SK-N-SH (cell line): ENCODE measurements at regions not wholly inside any gene's neighbourhood (a gene's known extent, or its start where the extent isn't known, plus 50 kb on each side); places are given as distances from the start of the nearest gene placed in this dataset.

ENCODE experiments used
- MXI1 ChIP-seq: IDR thresholded peaks from 2 replicates; pipeline ENCODE4 v1.6.1; 2012; ENCODE audit warnings: mild to moderate bottlenecking, low read depth, low read length, improper control_type of control experiment
- RFX5 ChIP-seq: IDR thresholded peaks from 2 replicates; pipeline ENCODE4 v1.6.1; 2012; ENCODE audit warnings: mild to moderate bottlenecking, improper control_type of control experiment, low read length
- RXRA ChIP-seq: IDR thresholded peaks from 2 replicates; pipeline ENCODE4 v1.4.0; 2012; ENCODE audit warnings: low read depth, mild to moderate bottlenecking, borderline replicate concordance
- TAF1 ChIP-seq: IDR thresholded peaks from 2 replicates; pipeline ENCODE4 v1.6.1; 2012; ENCODE audit warnings: low read depth, mild to moderate bottlenecking, low read length, moderate library complexity, borderline replicate concordance
- TF ChIP-seq, protein P1 (sequence below): fragments of 200-600 bp; sonication (generic); IDR thresholded peaks from 2 replicates; pipeline ENCODE4 v1.6.1; 2017; ENCODE audit warnings: antibody characterized with exemption, mild to moderate bottlenecking, moderate library complexity
- TF ChIP-seq, protein P2 (sequence below): IDR thresholded peaks from 2 replicates; pipeline ENCODE4 v1.4.0; 2012; ENCODE audit warnings: low read depth, borderline replicate concordance
- TF ChIP-seq, protein P3 (sequence below): IDR thresholded peaks from 2 replicates; pipeline ENCODE4 v1.4.0; 2012; ENCODE audit warnings: low read depth

DNA sequence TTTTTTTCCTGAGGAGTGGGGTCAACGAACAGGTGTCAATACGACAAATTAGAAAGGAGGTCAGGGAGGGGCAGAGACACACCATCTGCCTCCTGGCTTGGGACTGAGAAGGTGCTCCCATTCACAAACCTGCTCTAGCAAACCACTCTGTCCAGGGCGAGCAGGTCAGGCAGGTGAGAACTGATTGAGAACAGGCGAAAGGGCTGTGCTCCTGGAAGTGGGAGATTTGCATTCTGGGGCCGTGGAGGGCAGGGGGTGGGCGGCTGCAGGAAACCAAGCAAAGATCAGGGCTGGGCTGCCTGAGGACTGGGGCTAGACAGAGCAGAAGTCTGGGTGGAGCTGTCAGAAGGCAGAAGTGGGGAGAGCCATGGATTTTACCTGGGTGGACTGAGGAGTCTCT, 98.9 kb upstream of the NLRP1 start:
- TF ChIP-seq, protein P1, sequence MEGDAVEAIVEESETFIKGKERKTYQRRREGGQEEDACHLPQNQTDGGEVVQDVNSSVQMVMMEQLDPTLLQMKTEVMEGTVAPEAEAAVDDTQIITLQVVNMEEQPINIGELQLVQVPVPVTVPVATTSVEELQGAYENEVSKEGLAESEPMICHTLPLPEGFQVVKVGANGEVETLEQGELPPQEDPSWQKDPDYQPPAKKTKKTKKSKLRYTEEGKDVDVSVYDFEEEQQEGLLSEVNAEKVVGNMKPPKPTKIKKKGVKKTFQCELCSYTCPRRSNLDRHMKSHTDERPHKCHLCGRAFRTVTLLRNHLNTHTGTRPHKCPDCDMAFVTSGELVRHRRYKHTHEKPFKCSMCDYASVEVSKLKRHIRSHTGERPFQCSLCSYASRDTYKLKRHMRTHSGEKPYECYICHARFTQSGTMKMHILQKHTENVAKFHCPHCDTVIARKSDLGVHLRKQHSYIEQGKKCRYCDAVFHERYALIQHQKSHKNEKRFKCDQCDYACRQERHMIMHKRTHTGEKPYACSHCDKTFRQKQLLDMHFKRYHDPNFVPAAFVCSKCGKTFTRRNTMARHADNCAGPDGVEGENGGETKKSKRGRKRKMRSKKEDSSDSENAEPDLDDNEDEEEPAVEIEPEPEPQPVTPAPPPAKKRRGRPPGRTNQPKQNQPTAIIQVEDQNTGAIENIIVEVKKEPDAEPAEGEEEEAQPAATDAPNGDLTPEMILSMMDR = no peak
- TF ChIP-seq RXRA = no peak
- TF ChIP-seq TAF1 = no peak
- no peak for TF ChIP-seq MXI1
- TF ChIP-seq, protein P2, sequence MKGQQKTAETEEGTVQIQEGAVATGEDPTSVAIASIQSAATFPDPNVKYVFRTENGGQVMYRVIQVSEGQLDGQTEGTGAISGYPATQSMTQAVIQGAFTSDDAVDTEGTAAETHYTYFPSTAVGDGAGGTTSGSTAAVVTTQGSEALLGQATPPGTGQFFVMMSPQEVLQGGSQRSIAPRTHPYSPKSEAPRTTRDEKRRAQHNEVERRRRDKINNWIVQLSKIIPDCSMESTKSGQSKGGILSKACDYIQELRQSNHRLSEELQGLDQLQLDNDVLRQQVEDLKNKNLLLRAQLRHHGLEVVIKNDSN = no peak
- TF ChIP-seq, protein P3, sequence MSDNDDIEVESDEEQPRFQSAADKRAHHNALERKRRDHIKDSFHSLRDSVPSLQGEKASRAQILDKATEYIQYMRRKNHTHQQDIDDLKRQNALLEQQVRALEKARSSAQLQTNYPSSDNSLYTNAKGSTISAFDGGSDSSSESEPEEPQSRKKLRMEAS = no peak
- no peak for TF ChIP-seq RFX5
